ENCODE measurements at regions not wholly inside any gene's neighbourhood (a gene's known extent, or its start where the extent isn't known, plus 50 kb on each side); places are given as distances from the start of the nearest gene placed in this dataset.
"Not testable (repeated sequence)": the region's sequence is repeated elsewhere in the genome, so short reads cannot be mapped to it uniquely, and the experiment has no call there.

- no peak for DNase-seq (ENCODE audit: extremely low spot score)
- TF ChIP-seq CTBP1 (IDR thresholded peaks at IDR 0.05; ENCODE audit: borderline replicate concordance) (no peak), TARDBP (IDR thresholded peaks at IDR 0.05) (no peak), SUZ12 (IDR thresholded peaks at IDR 0.05) (no peak), ZNF384 (IDR thresholded peaks at IDR 0.05) (no peak), BHLHE40 (IDR thresholded peaks at IDR 0.05; ENCODE audit: borderline replicate concordance) (no peak), PKNOX1 (IDR thresholded peaks at IDR 0.05) (no peak), NFRKB (IDR thresholded peaks at IDR 0.05) (no peak), SP1 (IDR thresholded peaks at IDR 0.05) (no peak), ELF4 (IDR thresholded peaks at IDR 0.05) (no peak), ARNT (IDR thresholded peaks at IDR 0.05) (no peak), HDGF (IDR thresholded peaks at IDR 0.05; ENCODE audit: borderline replicate concordance) (no peak)
- POLR2A ChIA-PET: no interaction called here
- CTCF ChIA-PET: interaction anchor here (0.6 kb wide), 1 partner anchor 56 kb away, joined by 4 read pairs; no protein-coding TSS in a partner anchor
Measured at GRCh38 chr4:112708772-112709171, 71.8 kb downstream of the LARP7 start.

GRCh38 chr4:112714922-112715901, 78.3 kb downstream of the LARP7 start:
- no peak for DNase-seq (ENCODE audit: extremely low spot score)

GRCh38 chr4:112717856-112718255, 80.9 kb downstream of the LARP7 start:
- TF ChIP-seq FOXA1 (IDR thresholded peaks at IDR 0.05) (no peak), LEF1 (IDR thresholded peaks at IDR 0.05; ENCODE audit: borderline replicate concordance) (no peak), FOXK2 (IDR thresholded peaks at IDR 0.05) (no peak), TARDBP (IDR thresholded peaks at IDR 0.05) (no peak), SUZ12 (IDR thresholded peaks at IDR 0.05) (no peak), CTBP1 (IDR thresholded peaks at IDR 0.05; ENCODE audit: borderline replicate concordance) (no peak), NFRKB (IDR thresholded peaks at IDR 0.05) (no peak), HDGF (IDR thresholded peaks at IDR 0.05; ENCODE audit: borderline replicate concordance) (no peak), SP1 (IDR thresholded peaks at IDR 0.05) (no peak), BHLHE40 (IDR thresholded peaks at IDR 0.05; ENCODE audit: borderline replicate concordance) (no peak), PKNOX1 (IDR thresholded peaks at IDR 0.05) (no peak)
- POLR2A ChIA-PET: interaction anchor here (1.0 kb wide), 1 partner anchor 13 kb away, joined by 3 read pairs; no protein-coding TSS in a partner anchor
- CTCF ChIA-PET: no interaction called here
- no peak for DNase-seq (ENCODE audit: extremely low spot score)

More at GRCh38 chr4:112714922-112715901, 78.3 kb downstream of the LARP7 start:
- CTCF ChIA-PET: interaction anchor here (0.9 to 1.5 kb wide), 2 partner anchors 50 to 51 kb away, joined by 3 read pairs; no protein-coding TSS in a partner anchor
- no peak for TF ChIP-seq TARDBP (IDR thresholded peaks at IDR 0.05)
- TF ChIP-seq FOXK2 (IDR thresholded peaks at IDR 0.05): no peak
- TF ChIP-seq SUZ12 (IDR thresholded peaks at IDR 0.05): no peak
- TF ChIP-seq HDGF (IDR thresholded peaks at IDR 0.05; ENCODE audit: borderline replicate concordance): no peak
- no peak for TF ChIP-seq LEF1 (IDR thresholded peaks at IDR 0.05; ENCODE audit: borderline replicate concordance)
- no peak for TF ChIP-seq ELF4 (IDR thresholded peaks at IDR 0.05)
- no peak for TF ChIP-seq FOXA1 (IDR thresholded peaks at IDR 0.05)
- TF ChIP-seq CTBP1 (IDR thresholded peaks at IDR 0.05; ENCODE audit: borderline replicate concordance): no peak
- TF ChIP-seq BHLHE40 (IDR thresholded peaks at IDR 0.05; ENCODE audit: borderline replicate concordance): no peak
- no peak for TF ChIP-seq L3MBTL2 (conservative IDR thresholded peaks at IDR 0.05)
- TF ChIP-seq PKNOX1 (IDR thresholded peaks at IDR 0.05): no peak
- no peak for TF ChIP-seq ZNF384 (IDR thresholded peaks at IDR 0.05)
- TF ChIP-seq NFRKB (IDR thresholded peaks at IDR 0.05): no peak
- TF ChIP-seq ARNT (IDR thresholded peaks at IDR 0.05): no peak
- TF ChIP-seq FOXM1 (IDR thresholded peaks at IDR 0.05; ENCODE audit: borderline replicate concordance): no peak
- no peak for TF ChIP-seq SP1 (IDR thresholded peaks at IDR 0.05)
- POLR2A ChIA-PET: no interaction called here

- DNase-seq (ENCODE audit: extremely low spot score): no peak
- ChIA-PET POLR2A (no interaction called here), CTCF (no interaction called here)
- TF ChIP-seq LEF1 (IDR thresholded peaks at IDR 0.05; ENCODE audit: borderline replicate concordance) (no peak), ELF4 (IDR thresholded peaks at IDR 0.05) (no peak), NFRKB (IDR thresholded peaks at IDR 0.05) (no peak), ZNF384 (IDR thresholded peaks at IDR 0.05) (no peak), FOXA1 (IDR thresholded peaks at IDR 0.05) (no peak), HDGF (IDR thresholded peaks at IDR 0.05; ENCODE audit: borderline replicate concordance) (no peak), L3MBTL2 (conservative IDR thresholded peaks at IDR 0.05) (no peak), SUZ12 (IDR thresholded peaks at IDR 0.05) (no peak), BHLHE40 (IDR thresholded peaks at IDR 0.05; ENCODE audit: borderline replicate concordance) (no peak), FOXK2 (IDR thresholded peaks at IDR 0.05) (no peak), CTBP1 (IDR thresholded peaks at IDR 0.05; ENCODE audit: borderline replicate concordance) (no peak)
Measured at GRCh38 chr4:112721627-112722026, 84.7 kb downstream of the LARP7 start.

- ChIA-PET CTCF (interaction anchor here (1.0 kb wide), 1 partner anchor 39 kb away, joined by 3 read pairs; no protein-coding TSS in a partner anchor), POLR2A (no interaction called here)
- TF ChIP-seq LEF1 (IDR thresholded peaks at IDR 0.05; ENCODE audit: borderline replicate concordance) (no peak), PKNOX1 (IDR thresholded peaks at IDR 0.05) (no peak), BHLHE40 (IDR thresholded peaks at IDR 0.05; ENCODE audit: borderline replicate concordance) (no peak), SP1 (IDR thresholded peaks at IDR 0.05) (no peak), FOXK2 (IDR thresholded peaks at IDR 0.05) (no peak), HDGF (IDR thresholded peaks at IDR 0.05; ENCODE audit: borderline replicate concordance) (no peak), FOXA1 (IDR thresholded peaks at IDR 0.05) (no peak), ELF4 (IDR thresholded peaks at IDR 0.05) (no peak), ZNF384 (IDR thresholded peaks at IDR 0.05) (no peak), ARNT (IDR thresholded peaks at IDR 0.05) (no peak), L3MBTL2 (conservative IDR thresholded peaks at IDR 0.05) (no peak), FOXM1 (IDR thresholded peaks at IDR 0.05; ENCODE audit: borderline replicate concordance) (no peak), NFRKB (IDR thresholded peaks at IDR 0.05) (no peak), SUZ12 (IDR thresholded peaks at IDR 0.05) (no peak), TARDBP (IDR thresholded peaks at IDR 0.05) (no peak), CTBP1 (IDR thresholded peaks at IDR 0.05; ENCODE audit: borderline replicate concordance) (no peak)
- DNase-seq (ENCODE audit: extremely low spot score): no peak
Measured at GRCh38 chr4:112726041-112726440, 89.1 kb downstream of the LARP7 start.

GRCh38 chr4:112727728-112728127, 90.8 kb downstream of the LARP7 start:
- CTCF ChIA-PET; POLR2A ChIA-PET; DNase-seq (ENCODE audit: extremely low spot score): not testable (repeated sequence)

Data from HEK293T (cell line).